ENCODE measurements at regions not wholly inside any gene's neighbourhood (a gene's known extent, or its start where the extent isn't known, plus 50 kb on each side); places are given as distances from the start of the nearest gene placed in this dataset.

GRCh38 chr5:128796506-128796905 is 168.8 kb upstream of the SLC27A6 start:
- no TSS peak for BruUV-seq (replicated peaks)
- TF ChIP-seq CTCF (IDR thresholded peaks at IDR 0.05; ENCODE audit: insufficient read depth in 1 of 2, low read depth in 1 of 2, low read length in 1 of 2, severe bottlenecking in 1 of 2, unreplicated experiment in 1 of 2): no peak
- Mint-ChIP-seq H3K4me3 (ENCODE audit: unreplicated experiment) (no peak overlapping the region), H3K27ac (ENCODE audit: unreplicated experiment) (no peak overlapping the region), H3K27me3 (ENCODE audit: insufficient read depth, unreplicated experiment) (no peaks in the 10 kb centered on the region), H3K36me3 (ENCODE audit: insufficient read depth, unreplicated experiment) (no peaks in the 10 kb centered on the region), H3K4me1 (ENCODE audit: low read depth, unreplicated experiment) (no peaks in the 10 kb centered on the region), H3K9me3 (ENCODE audit: unreplicated experiment) (no peaks in the 10 kb centered on the region)
- Histone ChIP-seq H3K27me3 (replicated peaks; ENCODE audit: control insufficient read depth, insufficient read depth, low read length) (no peaks in the 10 kb centered on the region), H3K4me1 (no peaks in the 10 kb centered on the region), H3K36me3 (ENCODE audit: control insufficient read depth, insufficient read depth, low read length) (no peaks in the 10 kb centered on the region), H3K9me3 (no peaks in the 10 kb centered on the region), H3K4me3 (ENCODE audit: low read depth, low read length) (no peak overlapping the region)
- POLR2A ChIA-PET: no interaction called here
- no peak for DNase-seq
- CTCF ChIA-PET: no interaction called here
- intact Hi-C loops (cut with micrococcal nuclease; ENCODE audit: unreplicated experiment): no loop called here

GRCh38 chr5:128798871-128799270 is 166.4 kb upstream of the SLC27A6 start:
- TF ChIP-seq CTCF (IDR thresholded peaks at IDR 0.05; ENCODE audit: insufficient read depth in 1 of 2, low read depth in 1 of 2, low read length in 1 of 2, severe bottlenecking in 1 of 2, unreplicated experiment in 1 of 2): no peak
- Histone ChIP-seq H3K36me3 (ENCODE audit: control insufficient read depth, insufficient read depth, low read length) (no peaks in the 10 kb centered on the region), H3K4me3 (ENCODE audit: low read depth, low read length) (no peak overlapping the region), H3K9me3 (no peaks in the 10 kb centered on the region), H3K4me1 (no peaks in the 10 kb centered on the region), H3K27me3 (replicated peaks; ENCODE audit: control insufficient read depth, insufficient read depth, low read length) (no peaks in the 10 kb centered on the region)
- Mint-ChIP-seq H3K27ac (ENCODE audit: unreplicated experiment) (no peak overlapping the region), H3K36me3 (ENCODE audit: insufficient read depth, unreplicated experiment) (no peaks in the 10 kb centered on the region), H3K27me3 (ENCODE audit: insufficient read depth, unreplicated experiment) (no peaks in the 10 kb centered on the region), H3K4me3 (ENCODE audit: unreplicated experiment) (no peak overlapping the region), H3K4me1 (ENCODE audit: low read depth, unreplicated experiment) (no peaks in the 10 kb centered on the region), H3K9me3 (ENCODE audit: unreplicated experiment) (no peaks in the 10 kb centered on the region)
- no TSS peak for BruUV-seq (replicated peaks)
- intact Hi-C loops (cut with micrococcal nuclease; ENCODE audit: unreplicated experiment): no loop called here
- ChIA-PET CTCF (no interaction called here), POLR2A (no interaction called here)
- no peak for DNase-seq

- no peaks in the 10 kb centered on the region for H3K9me3 Mint-ChIP-seq (ENCODE audit: unreplicated experiment)
- BruUV-seq (replicated peaks): no TSS peak
- no peak overlapping the region for H3K27ac Mint-ChIP-seq (ENCODE audit: unreplicated experiment)
- ChIA-PET POLR2A (no interaction called here), CTCF (no interaction called here)
- Histone ChIP-seq H3K4me3 (ENCODE audit: low read depth, low read length) (no peak overlapping the region), H3K9me3 (no peaks in the 10 kb centered on the region), H3K36me3 (ENCODE audit: control insufficient read depth, insufficient read depth, low read length) (no peaks in the 10 kb centered on the region), H3K4me1 (no peaks in the 10 kb centered on the region), H3K27me3 (replicated peaks; ENCODE audit: control insufficient read depth, insufficient read depth, low read length) (no peaks in the 10 kb centered on the region)
- intact Hi-C loops (cut with micrococcal nuclease; ENCODE audit: unreplicated experiment): no loop called here
- no peaks in the 10 kb centered on the region for H3K4me1 Mint-ChIP-seq (ENCODE audit: low read depth, unreplicated experiment)
- no peaks in the 10 kb centered on the region for H3K36me3 Mint-ChIP-seq (ENCODE audit: insufficient read depth, unreplicated experiment)
- no peak for TF ChIP-seq CTCF (IDR thresholded peaks at IDR 0.05; ENCODE audit: insufficient read depth in 1 of 2, low read depth in 1 of 2, low read length in 1 of 2, severe bottlenecking in 1 of 2, unreplicated experiment in 1 of 2)
- no peaks in the 10 kb centered on the region for H3K27me3 Mint-ChIP-seq (ENCODE audit: insufficient read depth, unreplicated experiment)
- DNase-seq: no peak
- no peak overlapping the region for H3K4me3 Mint-ChIP-seq (ENCODE audit: unreplicated experiment)
Observed at GRCh38 chr5:128799945-128800344, 165.3 kb upstream of the SLC27A6 start.
